GM19328 (cell line): ENCODE measurements at regions not wholly inside any gene's neighbourhood (a gene's known extent, or its start where the extent isn't known, plus 50 kb on each side); places are given as distances from the start of the nearest gene placed in this dataset.

Experiments used
- ATAC-seq: cut with Tn5 transposase; IDR thresholded peaks from one replicate; pipeline ENCODE4 v1.9.1; 2021; ENCODE audit warnings: mild to moderate bottlenecking, moderate library complexity; ENCODE audit not compliant: unreplicated experiment

DNA sequence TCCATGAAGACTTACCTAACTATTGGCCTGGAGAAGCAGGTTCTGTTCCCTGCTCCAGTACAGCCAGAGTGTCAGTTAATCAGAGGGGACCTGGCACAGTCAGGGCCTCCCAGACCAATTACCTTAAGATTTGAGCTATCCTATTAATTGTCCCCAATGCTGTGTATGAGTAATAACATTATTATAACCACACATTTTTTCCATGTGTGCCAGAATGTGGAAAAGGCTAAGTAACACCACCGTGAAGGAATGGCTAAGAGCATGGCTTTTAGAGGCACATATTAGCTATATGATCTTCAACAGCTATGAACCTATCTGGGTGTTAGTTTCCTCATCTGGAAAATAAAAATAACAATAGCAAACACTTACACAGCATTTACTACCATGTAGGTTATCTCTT is 111.1 kb upstream of the RAP1B start:
- no peak for ATAC-seq

DNA sequence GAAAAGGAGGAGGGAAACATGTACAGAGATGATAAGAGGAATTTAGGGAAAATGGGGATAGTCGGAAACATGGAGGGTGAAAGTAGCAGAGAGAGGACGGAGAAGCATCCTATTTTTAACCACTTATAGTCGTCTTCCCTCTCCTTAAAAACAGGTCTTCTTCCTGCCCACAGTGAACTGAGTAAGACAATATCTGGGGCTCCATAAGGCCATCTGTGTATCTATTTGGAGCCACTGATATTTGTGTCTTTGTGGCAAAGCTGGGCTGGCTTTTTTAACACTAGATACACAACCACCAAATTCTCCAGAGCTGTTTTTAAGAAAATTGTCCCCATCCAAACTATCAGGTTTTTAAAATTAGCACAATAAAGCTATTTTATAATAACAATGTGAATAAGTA is 109.5 kb upstream of the RAP1B start:
- ATAC-seq: no peak

- ATAC-seq: no peak
These were observed 104.7 kb upstream of the RAP1B start for GRCh38 chr12:68505970-68506369.

- ATAC-seq: no peak
These were observed 104.1 kb upstream of the RAP1B start for GRCh38 chr12:68506619-68507018.

DNA sequence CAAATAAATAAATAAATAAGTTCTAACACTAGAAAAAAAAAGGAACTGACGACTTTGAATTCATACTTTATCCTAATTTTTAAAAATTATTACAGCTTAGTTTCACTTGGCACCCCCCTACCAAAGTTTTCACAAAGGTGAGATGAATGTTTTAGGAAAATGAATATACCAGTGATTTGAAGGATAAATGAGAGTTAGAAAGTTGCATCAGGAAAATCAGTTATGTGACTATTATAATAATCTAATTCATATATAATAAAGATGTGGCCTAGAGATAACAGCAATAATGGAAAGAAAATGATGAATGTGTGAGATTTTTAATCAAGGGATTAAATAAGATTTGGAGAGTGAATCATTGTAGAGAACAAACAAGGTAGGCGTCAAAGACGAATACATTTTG is 103.0 kb upstream of the RAP1B start:
- ATAC-seq: no peak

GRCh38 chr12:68508576-68508975 is 102.1 kb upstream of the RAP1B start:
- ATAC-seq: no peak

- ATAC-seq: no peak
These were observed 101.5 kb upstream of the RAP1B start for GRCh38 chr12:68509242-68509641.

GRCh38 chr12:68510397-68510796 is 100.3 kb upstream of the RAP1B start:
- no peak for ATAC-seq

- no peak for ATAC-seq
These were observed 95.8 kb upstream of the RAP1B start for GRCh38 chr12:68514807-68515411.

DNA sequence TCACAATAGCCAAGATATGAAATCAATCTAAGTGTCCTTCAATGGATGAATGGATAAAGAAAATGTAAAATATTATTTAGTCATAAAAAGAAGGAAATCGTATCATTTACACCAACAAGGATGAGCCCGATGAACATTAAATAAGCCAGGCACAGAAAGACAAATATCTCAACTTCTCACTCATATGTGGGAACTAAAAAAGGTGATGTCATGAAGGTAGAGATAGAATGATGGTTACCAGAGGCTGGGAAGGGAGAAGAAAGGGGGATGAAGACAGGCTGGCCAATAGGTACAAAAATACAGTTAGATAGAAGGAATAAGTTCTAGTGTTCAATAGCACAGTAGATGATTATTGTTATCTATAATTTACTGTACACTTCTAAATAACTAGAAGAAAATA is 94.9 kb upstream of the RAP1B start:
- ATAC-seq: no peak

- no peak for ATAC-seq
These were observed 89.3 kb upstream of the RAP1B start for GRCh38 chr12:68521321-68521839.

DNA sequence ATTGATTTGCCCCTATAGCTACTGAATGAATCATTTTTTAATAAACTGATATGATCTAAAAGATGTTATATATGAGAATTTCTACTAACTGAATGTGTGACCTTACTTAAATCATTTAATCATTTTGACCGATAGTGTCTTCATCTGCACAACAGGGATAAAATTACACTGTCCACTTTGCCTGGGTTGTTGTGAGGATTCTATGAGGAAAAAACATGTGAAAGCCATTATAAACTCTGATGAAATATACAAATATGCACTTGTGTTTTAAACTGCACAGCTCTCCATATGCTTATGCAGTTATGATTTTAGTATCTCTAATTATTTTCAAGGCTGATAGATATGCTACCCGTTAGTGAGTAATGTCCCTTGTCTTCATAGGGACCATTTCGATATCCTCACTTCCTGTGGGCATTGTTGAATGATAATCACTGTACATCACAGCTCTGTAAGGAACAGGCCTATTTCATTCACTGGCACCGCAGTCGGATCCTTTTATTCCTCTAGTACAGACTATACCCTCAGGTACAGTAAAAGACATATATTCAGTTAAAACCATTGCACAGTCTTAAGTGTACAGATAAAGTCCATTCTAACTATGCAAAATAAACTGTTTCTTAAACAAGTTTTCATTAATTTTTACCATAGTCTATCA is 88.7 kb upstream of the RAP1B start:
- no peak for ATAC-seq

DNA sequence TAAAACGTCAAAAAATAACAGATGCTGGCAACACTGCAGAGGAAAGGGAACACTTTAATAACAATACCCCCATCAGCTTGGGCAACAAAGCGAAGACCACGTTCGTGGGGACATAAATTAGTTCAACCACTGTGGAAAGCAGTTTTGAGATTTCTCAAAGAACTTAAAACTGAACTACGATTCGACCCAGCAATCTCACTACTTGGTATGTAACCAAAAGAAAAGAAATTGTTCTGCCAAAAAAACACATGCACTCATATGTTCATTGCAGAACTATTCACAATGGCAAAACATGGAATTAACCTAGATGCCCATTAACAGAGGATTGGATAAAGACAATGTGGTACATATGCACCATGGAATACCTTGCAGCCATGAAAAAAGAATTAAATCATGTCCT is 81.2 kb upstream of the RAP1B start:
- ATAC-seq: no peak

DNA sequence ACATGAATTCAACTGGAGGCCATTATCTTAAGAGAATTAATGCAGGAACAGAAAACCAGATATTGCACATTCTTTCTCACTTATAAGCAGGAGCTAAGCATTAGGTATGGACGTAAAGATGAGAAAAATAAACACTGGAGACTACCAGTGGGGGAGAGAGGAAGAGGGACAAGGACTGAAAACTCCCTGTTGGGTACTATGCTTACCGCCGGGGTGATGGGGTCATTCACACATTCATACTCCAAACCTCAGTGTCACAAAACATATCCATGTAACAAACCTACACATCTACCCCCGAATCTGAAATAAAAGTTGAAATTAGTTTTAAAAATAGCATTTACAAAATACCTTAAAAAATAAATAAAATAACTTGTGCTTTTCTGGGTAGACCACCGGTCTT is 80.8 kb upstream of the RAP1B start:
- ATAC-seq: no peak

DNA sequence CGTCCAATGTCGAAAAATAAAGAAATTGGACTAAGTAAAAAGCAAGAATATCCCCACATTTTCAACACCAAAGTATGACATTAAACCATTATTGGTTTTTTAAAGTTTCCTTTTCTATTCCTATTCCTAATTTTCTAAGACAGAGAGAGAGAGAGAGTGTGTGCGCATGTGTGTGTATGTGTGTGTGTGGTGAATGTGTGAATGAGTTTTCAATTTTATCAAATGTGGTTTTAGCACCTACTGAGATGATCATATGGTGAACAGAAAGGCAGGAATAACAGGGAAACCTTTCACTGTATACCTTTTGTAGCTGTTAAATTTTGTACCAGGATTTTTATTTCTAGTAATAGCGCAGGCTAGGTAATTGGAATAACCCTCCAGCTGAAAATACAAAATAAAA is 80.4 kb upstream of the RAP1B start:
- ATAC-seq: no peak

DNA sequence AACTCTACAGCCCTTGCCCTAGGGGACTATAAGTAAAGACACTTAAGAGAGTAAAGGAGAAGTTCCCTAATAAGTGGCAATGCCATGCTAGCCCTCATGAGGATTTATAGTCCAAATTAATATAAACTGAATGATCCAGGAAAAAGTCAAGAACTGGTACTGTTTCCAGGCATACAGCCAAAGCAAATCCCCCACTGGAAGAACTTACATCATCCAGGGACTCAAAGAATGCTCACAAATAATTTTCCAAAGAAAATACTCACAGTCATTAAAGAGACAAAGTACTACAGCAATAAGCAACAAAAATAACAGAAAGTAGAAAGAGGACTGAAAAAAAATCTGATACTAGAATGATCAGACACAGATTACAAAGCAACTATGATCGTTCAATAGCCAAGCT is 79.7 kb upstream of the RAP1B start:
- no peak for ATAC-seq

- no peak for ATAC-seq
These were observed 78.4 kb upstream of the RAP1B start for GRCh38 chr12:68532204-68532886.

DNA sequence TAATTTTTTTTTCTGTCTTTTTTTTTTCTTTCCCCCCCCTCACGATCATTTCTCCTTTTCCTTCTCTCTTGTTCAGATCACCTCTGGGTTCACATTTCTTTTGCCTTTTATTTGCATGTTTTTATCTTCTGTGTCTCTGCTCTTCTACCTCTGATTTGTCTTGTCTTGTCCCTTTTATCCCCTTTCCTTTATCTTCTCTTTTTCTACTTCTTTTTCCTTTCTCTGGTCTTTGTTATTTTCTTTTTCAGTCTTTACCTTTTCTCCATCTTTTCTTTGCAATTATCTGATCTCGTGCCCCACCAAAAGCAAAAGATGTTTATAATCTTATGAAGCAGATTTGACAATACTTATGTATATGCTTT is 77.8 kb upstream of the RAP1B start:
- ATAC-seq: no peak

DNA sequence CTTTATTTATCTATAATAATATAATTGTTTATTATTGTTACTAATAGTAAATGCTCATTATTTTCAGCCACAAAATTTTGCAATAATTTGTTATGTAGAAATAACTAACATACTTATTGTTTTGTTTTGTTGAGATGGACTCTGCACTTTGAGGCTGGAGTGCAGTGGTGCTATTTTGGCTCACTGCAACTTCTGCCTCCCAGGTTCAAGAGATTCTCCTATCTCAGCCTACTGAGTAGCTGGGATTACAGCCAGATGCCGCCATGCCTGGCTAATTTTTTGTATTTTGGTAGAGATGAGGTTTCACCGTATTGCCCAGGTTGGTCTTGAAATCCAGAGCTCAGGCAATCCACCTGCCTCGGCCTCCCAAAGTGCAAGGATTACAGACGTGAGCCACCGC is 76.6 kb upstream of the RAP1B start:
- no peak for ATAC-seq

- no peak for ATAC-seq
These were observed 73.7 kb upstream of the RAP1B start for GRCh38 chr12:68536885-68537485.

DNA sequence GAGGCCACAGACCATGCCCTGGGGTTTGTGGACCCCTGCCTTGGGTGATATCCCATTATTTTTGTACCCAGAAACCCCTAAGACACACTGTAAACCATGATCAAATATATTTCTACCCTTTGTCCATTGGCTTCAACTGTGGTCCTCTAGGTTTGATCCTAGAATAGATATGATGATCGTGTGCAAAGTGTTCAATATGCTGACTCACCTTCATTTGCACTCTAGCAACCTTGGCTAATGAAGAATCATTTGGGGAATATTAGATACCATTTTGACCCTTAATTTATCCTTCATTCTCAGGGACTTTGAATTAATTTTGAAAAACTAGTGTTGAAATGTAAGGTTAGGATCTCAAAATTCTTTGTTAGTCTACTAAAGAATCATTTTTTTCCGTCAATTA is 73.1 kb upstream of the RAP1B start:
- ATAC-seq: no peak
